CD4-positive, alpha-beta T cell treated with Interleukin-1 beta for 1 hour (primary cell): ENCODE measurements at regions not wholly inside any gene's neighbourhood (a gene's known extent, or its start where the extent isn't known, plus 50 kb on each side); places are given as distances from the start of the nearest gene placed in this dataset.

Experiments used
- DNase-seq, 2 donors: peaks; one replicate each; pipeline ENCODE4 v3.0.0-alpha.2; 2020 to 2022

DNA sequence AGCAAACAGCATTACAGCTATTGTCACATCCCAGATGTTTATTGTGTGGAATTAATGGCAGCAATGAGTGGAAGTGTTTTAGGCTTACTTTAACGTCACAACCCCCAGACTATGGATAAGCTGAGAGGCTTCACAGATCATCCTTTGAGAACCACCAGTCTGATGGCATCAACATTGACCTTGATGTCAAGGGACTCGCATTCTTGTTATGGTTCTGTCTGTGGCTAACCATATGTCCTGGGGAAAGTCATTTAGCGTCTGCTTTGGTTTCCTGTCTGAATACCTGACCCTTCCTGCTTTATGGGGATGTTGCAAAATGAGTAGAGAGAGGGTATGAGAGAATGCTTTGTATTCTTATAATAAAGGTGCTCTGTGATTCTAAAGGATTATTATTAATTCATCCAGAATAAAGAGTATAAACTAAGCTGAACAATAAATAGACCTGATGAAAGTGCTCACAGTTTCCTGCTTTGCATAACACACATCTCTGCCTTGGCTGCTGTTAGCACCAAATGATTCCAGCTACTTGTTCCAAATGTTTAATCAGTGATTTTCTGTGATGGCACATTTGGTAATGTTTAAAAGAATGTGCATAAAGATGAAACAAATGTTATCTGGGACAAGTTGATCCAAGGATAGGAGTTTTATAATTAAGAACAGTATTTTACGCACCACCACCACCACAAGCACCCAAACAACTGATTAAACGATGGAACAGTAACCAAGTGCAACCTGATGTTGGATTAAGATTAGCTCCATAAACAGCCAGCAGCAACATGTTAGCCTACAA lies 116.9 kb upstream of the LRIG3 start:
- DNase-seq = no peak

DNA sequence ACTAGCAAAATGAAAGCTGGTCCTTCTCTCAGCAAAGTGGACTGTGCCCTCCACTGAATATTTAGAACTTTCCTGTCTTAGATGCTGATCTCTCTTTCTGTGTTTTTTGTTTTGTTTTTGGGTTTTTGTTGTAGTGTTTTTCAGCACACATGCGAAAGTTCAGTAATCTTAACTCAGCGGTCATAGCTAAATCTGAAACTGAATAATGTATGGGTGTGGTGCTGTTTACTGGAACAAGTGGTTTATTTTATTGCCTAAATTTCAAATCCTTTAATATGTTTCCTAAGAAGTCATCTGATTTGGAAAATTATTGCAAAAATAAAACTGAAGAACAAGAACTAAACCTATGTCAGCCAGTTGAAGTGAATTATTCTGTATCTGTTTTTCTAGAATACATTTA lies 116.0 kb upstream of the LRIG3 start:
- DNase-seq = no peak

DNA sequence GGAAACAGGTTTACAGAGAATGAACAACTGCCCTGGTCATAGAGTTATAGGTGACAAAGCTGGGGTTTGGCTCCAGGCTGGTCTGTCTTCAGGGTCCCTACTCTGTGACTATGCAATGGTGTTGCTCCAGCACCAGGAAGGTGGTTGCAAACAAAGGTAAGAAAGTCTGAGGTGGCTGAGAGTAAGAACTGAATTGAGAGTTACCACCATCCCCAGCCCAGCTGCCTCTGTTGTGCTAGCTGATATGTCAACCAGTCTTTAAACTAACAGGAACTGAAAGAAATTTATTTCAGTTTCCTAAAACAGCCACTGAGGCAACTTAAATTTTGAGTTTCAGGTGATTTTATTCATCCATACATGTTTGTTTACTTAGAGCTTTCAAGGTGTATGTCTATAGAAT lies 111.0 kb upstream of the LRIG3 start:
- DNase-seq = no peak

DNA sequence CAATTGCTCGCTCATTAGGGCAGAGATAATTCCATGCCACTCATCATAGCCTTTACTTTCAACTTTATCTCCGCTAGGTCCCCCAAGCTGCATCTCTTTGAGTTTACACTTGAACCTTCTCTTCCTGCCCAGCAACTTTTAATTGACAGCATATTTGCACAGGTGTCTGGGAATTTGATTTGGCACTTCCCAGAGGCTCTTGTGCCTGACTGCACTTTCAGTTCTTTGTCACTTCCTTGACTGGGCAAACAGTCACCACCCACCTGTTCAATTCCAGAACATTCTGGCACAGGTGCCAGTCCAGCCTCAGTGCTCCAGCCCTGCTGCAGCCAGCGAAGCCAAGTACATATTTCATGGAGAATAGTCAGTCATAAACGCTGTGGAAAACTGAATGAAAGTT lies 110.1 kb upstream of the LRIG3 start:
- DNase-seq = no peak

DNA sequence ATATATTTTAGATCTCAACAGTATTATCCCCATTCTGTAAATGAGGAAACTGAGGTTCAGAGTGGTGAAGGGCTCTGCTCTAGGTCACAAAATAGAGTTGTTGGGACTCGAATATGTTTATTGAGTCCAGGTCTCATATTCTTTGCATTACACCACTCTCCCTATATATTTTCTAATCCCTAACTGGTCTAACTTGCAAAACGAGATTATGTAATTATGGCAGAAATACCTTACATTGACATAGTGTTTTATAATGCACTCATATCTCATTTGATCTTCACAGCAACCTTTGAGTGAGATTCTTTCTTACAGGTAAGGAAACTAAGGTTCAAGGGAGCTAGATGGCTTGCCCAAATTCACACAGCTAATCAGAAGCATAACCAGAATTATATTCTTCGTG lies 106.9 kb upstream of the LRIG3 start:
- DNase-seq = no peak

DNA sequence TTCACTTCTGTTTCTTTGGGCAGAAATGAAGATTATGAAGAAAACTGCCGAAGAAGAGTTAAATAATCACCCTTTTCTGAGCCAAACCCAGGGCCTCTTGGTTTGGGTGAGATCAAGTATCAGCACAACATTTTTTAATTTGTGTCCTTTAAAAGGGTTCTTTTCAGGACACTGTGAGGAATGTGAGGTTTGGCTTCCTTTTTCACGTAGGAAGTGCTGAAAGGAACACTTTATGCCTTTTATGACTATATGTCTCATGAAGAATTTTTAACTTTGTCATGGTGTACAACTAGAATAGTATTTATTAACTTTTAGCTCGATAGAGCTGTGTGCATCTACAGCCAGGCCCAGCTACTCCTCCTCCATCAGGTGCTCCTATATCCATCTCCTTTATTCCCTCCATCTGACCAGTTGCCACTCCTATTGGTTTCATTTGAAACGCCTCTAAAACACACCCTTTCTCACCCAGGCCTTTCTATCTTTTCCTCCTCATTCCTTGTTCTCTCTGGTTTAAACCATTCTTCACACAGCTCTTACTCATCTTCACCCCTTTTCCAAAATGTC lies 103.6 kb upstream of the LRIG3 start:
- DNase-seq = no peak

DNA sequence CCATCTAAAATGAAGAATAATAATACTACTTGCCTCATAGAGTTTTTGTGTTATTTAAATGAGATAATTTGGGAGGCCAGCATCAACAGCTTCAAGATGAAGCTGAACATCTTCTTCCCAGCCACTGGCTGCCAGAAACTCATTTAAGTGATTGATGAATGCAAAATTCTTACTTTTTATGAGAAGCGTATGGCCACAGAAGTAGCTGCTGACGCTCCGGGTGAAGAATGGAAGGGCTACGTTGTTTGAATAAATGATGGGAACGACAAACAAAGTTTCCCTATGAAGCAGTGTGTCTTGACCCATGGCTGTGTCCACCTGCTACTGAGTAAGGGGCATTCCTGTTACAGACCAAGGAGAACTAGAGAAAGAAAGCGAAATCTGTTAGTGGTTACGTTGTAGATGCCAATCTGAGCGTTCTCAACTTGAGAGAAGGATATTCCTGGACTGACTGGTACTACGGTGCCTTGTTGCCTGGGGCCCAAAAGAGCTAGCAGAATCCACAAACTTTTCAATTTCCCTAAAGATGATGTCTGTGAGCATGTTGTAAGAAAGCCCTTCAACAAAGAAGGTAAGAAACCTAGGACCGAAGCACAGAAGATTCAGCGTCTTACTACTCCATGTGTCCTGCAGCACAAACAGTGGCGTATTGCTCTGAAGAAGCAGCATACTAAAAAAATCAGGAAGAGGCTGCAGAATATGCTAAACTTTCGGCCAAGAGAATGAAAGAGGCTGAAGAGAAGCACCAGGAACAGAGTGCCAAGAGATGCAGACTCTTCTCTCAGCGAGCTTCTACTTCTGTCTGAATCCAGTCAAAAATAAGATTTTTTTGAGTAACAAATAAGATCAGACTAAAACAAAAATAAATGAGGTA lies 100.0 kb upstream of the LRIG3 start:
- DNase-seq = no peak

DNA sequence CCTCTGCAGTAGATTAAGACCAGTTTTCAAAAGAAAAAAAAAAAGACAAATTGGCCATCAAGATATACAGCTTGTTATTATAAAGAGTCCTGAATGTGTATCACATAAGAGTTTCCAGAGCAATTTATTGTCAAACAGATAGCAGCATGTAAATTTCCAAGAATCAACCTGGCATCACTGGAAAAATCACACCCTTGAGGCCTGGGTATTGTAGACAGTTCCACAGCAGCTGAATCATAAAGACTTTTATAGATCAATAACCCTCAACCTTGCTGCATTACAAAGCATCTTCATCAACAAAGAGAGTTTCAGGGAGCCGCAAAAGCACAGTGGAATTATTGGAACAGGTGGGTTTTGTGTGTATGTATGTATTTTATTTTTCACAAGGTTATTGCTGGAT lies 94.6 kb upstream of the LRIG3 start:
- no peak for DNase-seq

DNA sequence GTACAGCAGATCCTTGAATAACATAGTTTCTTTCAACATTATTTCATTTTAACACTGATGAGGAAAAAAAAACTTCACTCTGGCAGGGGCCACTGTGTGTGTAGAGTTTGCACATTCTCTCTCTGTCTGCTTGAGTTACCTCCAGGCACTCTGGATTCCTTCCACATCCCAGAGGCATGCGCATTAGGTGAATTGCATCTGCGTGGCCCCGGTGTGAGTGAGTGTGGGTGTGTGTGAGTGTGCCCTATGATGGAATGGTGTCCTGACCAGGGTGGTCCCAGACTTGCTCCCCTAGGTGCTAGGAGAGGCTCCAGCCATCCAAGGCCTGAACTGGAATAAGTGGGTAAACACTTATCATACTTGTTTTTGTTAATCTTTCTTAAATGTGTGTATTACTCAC lies 90.6 kb upstream of the LRIG3 start:
- no peak for DNase-seq

DNA sequence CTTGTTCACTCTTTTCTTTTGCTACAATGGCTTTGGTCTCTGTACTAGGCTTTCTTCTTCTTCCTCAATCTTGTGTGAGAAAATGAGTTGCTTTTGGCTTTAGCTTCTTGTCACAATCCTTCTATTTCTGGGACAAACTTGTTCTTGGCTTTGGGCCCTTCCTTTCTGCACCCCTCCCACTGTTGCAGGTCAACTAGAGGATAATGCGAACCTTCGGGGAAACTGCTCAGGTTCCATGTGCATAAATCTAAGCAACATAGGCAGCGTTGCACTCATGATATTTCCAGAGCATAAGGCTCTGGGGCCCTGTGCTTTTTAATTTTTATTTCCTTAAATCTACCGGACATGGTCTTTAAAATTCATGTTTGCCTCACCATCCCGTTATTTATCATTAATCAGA lies 89.8 kb upstream of the LRIG3 start:
- DNase-seq = no peak

DNA sequence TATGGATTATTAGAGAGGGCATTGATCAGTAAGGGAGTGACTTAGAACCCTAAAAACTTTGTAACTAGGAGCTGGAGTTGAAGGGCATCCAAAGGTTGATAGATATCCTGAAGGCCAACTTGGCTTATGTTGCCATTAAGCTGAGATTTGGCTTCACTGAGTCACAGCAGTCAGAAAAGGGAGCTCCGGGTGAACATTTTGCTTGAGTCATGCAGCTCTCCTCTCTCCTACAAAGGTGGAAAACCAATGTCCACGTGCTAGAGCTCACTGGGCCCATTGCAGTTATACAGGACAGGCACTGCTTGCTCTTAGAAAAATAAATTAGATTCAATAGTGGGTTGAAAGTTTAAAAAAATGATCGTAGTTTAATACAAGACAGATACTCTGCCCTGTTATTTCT lies 87.3 kb upstream of the LRIG3 start:
- no peak for DNase-seq

DNA sequence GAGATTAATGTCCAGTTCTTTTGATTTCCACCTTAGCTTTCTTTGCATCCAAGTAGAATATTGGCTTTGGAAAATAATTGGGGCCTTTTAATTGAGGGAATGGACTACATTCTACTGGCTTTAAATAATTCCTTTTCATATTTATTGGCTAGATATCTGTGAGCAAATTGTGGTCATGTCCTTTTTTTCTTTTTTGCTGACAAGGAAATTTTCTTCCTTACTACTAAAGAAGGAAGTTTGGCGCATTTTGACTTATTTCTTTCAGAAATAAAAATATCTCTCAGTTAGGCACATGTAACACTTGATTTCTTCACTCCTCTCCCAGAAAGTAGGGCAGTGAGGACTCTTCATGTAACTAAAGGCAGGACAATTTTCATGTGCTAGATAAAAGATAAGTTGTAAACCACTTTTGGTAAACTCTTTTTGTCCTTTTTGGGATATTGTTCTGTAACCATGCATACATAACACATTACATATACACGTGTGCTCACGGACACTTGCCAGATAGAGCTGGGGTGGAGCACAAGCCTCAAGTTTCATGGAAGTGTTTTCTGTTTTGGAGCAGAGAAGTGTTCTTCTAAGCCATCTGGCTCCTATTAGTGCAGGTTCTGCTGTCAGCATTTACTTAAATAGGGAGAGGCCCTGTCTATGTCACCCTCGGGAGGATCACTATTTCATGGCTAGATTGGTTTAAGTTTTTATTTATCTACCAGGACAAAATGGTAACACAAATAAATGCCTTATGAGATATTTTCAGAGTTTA lies 85.1 kb upstream of the LRIG3 start:
- DNase-seq = no peak

DNA sequence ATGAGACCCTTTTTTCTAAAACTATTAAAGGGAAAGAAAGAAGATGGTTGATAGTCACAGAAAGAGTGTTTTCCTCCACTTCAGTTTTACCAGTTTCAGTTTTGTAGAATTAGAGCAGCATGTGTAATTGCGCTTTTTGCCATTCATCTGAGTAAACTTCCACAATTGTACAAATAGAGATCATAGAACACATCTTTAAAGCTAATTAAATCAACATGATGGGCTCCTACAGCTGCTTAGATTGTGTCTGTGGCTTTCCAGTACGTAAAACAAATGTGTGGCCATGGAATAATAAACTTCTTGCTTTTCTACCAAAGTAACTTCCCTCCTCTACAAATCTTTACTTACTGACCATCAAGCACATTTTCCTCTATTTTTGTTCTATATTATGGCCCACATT lies 84.2 kb upstream of the LRIG3 start:
- no peak for DNase-seq

DNA sequence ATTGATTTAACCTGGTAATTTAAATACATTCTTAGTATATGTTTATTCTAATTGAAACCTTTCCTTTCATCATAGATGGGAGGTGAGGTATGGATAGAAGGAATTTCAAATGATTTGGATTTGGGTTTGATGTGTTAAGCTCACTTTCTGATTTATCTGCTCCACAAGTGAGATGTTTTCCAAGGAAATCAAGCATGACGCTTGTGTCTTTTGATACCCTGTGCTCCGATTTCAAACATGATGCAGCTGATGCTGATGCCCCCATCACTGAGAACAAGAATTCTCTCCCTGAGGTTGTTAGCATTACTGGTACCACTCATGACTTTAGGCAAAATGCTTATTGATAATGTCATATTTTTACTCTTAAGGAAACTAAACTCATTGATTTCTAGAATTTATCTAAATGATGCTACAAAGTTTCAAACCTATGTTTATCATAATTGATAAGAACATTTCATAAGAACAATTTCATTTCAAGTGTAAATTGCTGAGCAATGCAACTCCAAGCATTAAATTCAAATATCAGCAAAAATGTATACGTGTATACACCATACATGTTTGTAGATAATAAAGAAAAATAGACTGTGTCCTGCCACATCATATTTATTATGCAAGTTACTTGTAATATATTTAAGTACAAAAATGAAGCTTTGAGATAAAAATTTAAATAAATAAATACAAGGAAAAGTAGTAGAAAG lies 75.5 kb upstream of the LRIG3 start:
- no peak for DNase-seq

DNA sequence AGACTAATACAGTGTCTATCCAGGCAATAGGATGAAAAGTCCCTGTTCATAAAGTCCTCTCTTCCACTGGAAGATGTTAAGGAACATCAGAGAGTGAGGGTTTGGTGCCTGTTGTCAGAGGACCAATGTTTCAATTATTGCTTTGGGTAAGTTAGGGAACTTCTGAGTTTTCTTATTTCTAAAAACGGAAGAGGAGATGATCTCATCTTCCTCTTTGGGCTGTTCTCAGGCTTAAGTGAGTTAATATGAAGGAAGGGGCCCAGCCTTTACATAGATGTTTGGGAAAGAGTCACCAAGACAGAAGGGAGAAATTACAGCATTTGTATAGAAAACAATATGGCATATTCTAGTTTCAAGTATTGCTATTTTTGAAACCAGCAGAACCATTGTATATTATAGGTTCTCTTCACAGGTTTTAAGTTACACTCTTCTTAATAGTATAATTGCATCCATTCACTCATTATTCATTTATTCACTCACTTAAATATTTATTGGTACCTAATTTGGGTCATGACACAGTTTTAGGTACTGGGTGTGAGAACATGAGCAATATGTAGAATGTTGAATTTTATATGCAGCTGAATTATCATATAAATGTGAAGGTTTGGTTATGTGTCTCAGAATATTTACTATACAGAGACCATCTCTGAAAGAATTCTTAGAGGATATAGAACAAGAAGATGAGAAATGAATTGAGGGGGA lies 68.5 kb upstream of the LRIG3 start:
- no peak for DNase-seq

DNA sequence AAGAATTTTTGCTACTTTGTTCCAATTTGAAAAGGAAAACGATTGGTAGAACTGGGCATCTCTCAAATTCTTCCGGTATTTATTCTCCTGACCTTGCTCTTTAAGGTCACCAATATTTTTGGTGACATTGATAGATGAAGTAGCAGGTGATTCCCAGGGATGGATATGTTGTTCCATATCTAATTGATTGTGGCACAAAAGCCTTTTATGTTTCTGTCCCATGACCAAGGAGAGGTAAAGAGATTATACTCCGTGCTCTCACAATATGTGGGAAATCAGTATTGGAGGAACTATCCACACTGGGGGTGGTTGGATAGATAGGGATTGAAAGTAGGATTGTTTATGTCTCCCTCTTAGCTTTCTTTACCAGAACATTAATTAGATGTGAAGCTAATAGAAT lies 61.7 kb upstream of the LRIG3 start:
- DNase-seq = no peak

DNA sequence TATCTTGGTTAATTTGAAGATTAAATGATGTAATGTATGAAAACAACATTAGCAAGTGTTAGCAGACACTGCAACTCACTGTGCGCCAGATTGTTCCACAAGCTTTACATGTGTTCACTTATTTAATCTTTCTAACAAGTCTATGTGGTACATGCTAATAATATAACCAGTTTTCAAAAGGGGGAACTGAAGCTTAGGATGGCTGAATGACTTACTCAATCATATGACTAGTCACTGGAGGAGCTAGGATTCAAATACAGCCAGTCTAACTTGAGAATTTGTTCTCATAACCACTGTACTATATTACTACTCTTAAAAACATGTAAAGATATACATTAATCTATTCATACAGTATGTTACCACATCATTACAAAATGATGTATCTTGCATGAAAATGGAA lies 60.5 kb upstream of the LRIG3 start:
- DNase-seq = no peak

DNA sequence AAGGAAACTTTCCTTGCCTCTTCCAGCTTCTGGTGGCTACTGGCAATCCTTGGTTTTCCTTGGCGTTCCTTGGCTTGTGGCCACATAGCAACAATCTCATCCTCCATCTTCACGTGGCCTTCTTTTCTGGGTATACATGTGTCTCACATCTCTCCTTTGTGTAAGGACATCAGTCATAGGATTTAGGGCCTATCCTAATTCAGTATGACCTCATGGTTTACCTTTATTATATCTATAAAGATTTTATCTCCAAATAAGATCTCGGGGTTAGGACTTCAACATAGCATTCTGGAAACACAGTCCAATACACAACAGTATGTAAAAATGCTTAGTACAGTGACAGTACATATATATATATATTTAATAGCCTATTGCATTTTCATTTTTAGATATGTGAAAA lies 58.4 kb upstream of the LRIG3 start:
- DNase-seq = no peak

DNA sequence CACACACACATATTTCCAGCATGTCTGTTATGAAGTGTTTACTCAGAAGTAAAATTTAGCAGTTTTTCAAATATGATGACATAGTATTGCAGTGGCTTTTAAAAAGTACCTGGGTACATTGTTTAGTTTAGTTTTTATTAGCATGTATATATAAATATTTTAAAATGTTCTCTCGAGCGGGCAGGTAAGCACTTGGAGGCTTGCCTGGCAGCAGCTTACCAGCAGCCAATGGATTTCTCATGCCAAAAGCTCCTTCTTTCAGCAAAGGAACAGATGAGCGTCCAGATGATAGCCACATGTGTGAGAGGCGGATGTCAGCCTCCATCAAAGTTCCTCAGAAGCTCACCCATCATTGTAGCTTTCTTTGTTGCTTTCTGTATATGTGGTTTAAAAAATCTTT lies 57.2 kb upstream of the LRIG3 start:
- no peak for DNase-seq

DNA sequence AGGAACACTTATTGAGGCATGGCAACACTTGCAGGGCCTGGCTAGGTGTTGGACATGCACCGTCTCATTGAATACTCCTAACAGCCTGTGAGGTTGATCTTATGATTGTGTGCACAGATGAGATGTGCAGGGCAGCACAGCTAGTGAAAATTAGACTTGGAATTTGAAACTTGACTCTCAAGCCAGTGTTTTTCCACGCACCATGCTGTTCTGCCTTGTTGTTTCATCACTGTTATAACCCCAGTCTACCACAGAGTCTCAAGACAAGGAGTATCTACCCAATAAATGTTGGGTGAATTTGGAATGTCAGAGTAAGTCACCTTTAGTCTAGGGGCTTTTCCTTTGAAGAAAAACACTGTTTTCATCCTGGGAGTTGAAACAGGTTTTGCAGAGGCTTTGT lies 55.8 kb upstream of the LRIG3 start:
- DNase-seq = no peak
